Type B pancreatic cell (in vitro differentiated cells): ENCODE measurements at regions not wholly inside any gene's neighbourhood (a gene's known extent, or its start where the extent isn't known, plus 50 kb on each side); places are given as distances from the start of the nearest gene placed in this dataset.

Source experiments
- DNase-seq: peaks from one replicate; pipeline ENCODE4 v3.0.0; 2021; ENCODE audit warnings: mixed read lengths; ENCODE audit not compliant: unreplicated experiment; ENCODE audit errors: extremely low spot score
- H3K27ac Mint-ChIP-seq: 2 replicates; pipeline ENCODE4 v1.8.0; 2021; ENCODE audit warnings: mild to moderate bottlenecking, mixed read lengths
- H3K27me3 Mint-ChIP-seq: 2 replicates; pipeline ENCODE4 v1.8.0; 2021; ENCODE audit warnings: mixed read lengths
- H3K36me3 Mint-ChIP-seq: 2 replicates; pipeline ENCODE4 v1.8.0; 2021; ENCODE audit warnings: mixed read lengths
- H3K4me1 Mint-ChIP-seq: one replicate; pipeline ENCODE4 v1.8.0; 2021; ENCODE audit warnings: mixed read lengths; ENCODE audit not compliant: unreplicated experiment
- H3K4me3 Mint-ChIP-seq: 2 replicates; pipeline ENCODE4 v1.8.0; 2021; ENCODE audit warnings: mild to moderate bottlenecking, mixed read lengths
- H3K9me3 Mint-ChIP-seq: 2 replicates; pipeline ENCODE4 v1.8.0; 2021; ENCODE audit warnings: mixed read lengths
- TF ChIP-seq, protein P1 (sequence below): fragments of 200-600 bp; sonication (generic); conservative IDR thresholded peaks from 2 replicates; pipeline ENCODE4 v1.5.0; 2021; ENCODE audit warnings: antibody characterized with exemption, mild to moderate bottlenecking

DNA sequence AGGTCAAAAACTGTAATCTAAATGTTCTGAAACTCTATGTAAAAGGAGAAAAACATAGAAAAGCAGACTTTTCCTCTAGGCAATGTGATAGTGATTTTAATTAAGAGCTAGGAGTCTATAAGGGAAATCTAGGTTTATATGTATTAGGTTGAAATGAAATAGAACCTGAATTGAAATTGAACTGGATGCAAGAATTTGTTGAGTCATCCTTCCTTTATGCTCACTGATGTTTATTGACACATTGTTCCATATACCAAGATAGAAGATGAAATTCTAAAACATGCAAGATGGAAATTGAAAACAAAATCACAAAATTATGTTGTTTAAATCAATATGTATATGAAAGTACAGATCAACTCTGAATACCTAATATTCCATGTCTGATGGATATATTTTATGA, 170.4 kb upstream of the FLRT2 start:
- no peaks in the 10 kb centered on the region for H3K27me3 Mint-ChIP-seq
- TF ChIP-seq, protein P1, sequence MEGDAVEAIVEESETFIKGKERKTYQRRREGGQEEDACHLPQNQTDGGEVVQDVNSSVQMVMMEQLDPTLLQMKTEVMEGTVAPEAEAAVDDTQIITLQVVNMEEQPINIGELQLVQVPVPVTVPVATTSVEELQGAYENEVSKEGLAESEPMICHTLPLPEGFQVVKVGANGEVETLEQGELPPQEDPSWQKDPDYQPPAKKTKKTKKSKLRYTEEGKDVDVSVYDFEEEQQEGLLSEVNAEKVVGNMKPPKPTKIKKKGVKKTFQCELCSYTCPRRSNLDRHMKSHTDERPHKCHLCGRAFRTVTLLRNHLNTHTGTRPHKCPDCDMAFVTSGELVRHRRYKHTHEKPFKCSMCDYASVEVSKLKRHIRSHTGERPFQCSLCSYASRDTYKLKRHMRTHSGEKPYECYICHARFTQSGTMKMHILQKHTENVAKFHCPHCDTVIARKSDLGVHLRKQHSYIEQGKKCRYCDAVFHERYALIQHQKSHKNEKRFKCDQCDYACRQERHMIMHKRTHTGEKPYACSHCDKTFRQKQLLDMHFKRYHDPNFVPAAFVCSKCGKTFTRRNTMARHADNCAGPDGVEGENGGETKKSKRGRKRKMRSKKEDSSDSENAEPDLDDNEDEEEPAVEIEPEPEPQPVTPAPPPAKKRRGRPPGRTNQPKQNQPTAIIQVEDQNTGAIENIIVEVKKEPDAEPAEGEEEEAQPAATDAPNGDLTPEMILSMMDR, result no peak
- peaks cover 5% of the 10 kb centered on the region for H3K4me1 Mint-ChIP-seq
- H3K4me3 Mint-ChIP-seq, result no peak overlapping the region
- H3K36me3 Mint-ChIP-seq, result no peaks in the 10 kb centered on the region
- DNase-seq, result no peak
- H3K27ac Mint-ChIP-seq, result no peak overlapping the region
- peaks cover 6% of the 10 kb centered on the region for H3K9me3 Mint-ChIP-seq

DNA sequence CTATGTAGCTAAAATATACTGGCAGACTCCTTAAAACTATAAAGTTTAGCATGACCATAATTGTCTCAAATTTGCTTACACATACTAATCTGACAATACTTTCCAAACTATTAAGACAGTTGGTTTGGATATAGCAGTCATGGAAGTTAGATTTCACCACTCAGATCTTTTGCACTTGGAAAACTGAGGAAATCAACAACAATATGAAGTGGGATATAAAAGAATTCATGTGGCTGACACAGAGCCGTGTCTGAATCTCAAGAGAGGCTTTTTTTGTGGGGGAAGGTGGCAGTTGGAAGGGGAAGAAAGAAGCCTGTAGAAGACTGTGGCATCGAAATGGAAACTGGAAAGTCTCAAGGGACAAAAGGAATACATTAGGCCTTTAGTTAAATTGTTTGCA, 166.6 kb upstream of the FLRT2 start:
- H3K4me1 Mint-ChIP-seq, result peaks cover 5% of the 10 kb centered on the region
- H3K4me3 Mint-ChIP-seq, result no peak overlapping the region
- no peaks in the 10 kb centered on the region for H3K9me3 Mint-ChIP-seq
- DNase-seq, result no peak
- TF ChIP-seq, protein P1, result no peak
- H3K36me3 Mint-ChIP-seq, result no peaks in the 10 kb centered on the region
- no peak overlapping the region for H3K27ac Mint-ChIP-seq
- no peaks in the 10 kb centered on the region for H3K27me3 Mint-ChIP-seq

DNA sequence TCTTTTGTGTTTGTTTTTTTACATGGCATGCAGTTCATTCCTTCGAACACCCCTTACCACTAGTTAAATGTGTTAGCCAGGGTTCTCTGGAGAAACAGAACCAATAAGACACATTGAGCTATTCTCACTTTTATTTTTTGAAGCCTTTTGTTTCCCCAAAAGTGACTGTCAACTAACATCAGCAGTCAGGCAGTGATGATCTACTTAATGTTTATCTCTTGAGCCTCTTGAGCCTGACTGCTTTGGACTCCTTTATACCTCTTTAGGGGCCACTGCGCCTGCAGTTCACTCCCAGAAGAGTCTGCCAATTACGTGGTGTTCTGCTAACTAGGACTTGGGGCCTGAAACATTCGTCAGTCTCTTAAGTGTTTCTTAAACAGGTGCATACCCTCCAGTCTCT, 163.7 kb upstream of the FLRT2 start:
- TF ChIP-seq, protein P1, result no peak
- no peak for DNase-seq
- H3K4me3 Mint-ChIP-seq, result no peak overlapping the region

DNA sequence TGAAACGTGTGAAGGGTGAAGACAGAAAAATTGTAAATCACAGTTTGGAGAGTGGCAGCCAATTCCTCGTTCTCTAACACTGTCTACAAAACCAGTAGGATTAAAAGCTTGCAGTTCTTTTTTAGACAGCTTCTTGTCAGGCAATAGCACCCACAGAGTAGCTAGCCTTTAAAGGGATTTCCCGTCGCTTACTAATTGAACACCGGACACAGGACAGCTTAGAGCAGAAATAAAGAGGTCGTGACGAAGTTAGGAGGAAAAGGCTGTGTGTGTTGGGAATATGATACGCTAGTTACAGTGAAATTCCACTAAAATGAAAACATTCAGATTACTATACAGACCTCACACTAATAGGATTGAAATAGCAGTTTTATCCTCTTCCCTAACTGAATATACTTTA, 149.1 kb upstream of the FLRT2 start:
- Mint-ChIP-seq H3K27me3 (no peaks in the 10 kb centered on the region), H3K4me1 (peaks cover 12% of the 10 kb centered on the region), H3K4me3 (no peak overlapping the region), H3K27ac (no peak overlapping the region), H3K9me3 (no peaks in the 10 kb centered on the region), H3K36me3 (no peaks in the 10 kb centered on the region)
- no peak for DNase-seq
- TF ChIP-seq, protein P1, result no peak

More for the DNA sequence above, 163.7 kb upstream of the FLRT2 start:
- Mint-ChIP-seq H3K27me3 (no peaks in the 10 kb centered on the region), H3K27ac (no peak overlapping the region), H3K9me3 (peaks cover 2% of the 10 kb centered on the region), H3K36me3 (no peaks in the 10 kb centered on the region), H3K4me1 (peaks cover 5% of the 10 kb centered on the region)

DNA sequence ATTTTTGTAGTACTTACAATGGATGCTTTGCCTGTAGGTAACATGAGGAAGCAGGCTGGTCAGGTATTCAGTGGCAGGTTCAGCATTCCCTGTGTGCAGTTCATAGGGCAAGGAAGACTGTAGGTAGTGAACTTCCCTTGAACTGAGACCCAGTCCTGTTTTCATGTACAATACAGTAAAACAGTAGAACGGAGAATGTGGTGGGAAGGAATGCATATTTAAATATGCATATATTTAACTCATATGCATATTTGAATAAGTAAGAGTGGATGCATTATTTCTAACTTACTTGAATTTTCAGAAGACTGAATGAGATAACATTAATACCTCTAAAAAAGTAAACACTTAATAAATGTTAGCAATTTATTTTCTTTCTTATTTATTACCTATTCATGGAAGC, 147.6 kb upstream of the FLRT2 start:
- DNase-seq, result no peak
- no peak overlapping the region for H3K4me3 Mint-ChIP-seq
- H3K4me1 Mint-ChIP-seq, result peaks cover 12% of the 10 kb centered on the region
- H3K36me3 Mint-ChIP-seq, result no peaks in the 10 kb centered on the region
- H3K27me3 Mint-ChIP-seq, result no peaks in the 10 kb centered on the region
- TF ChIP-seq, protein P1, result no peak
- no peaks in the 10 kb centered on the region for H3K9me3 Mint-ChIP-seq
- H3K27ac Mint-ChIP-seq, result no peak overlapping the region

DNA sequence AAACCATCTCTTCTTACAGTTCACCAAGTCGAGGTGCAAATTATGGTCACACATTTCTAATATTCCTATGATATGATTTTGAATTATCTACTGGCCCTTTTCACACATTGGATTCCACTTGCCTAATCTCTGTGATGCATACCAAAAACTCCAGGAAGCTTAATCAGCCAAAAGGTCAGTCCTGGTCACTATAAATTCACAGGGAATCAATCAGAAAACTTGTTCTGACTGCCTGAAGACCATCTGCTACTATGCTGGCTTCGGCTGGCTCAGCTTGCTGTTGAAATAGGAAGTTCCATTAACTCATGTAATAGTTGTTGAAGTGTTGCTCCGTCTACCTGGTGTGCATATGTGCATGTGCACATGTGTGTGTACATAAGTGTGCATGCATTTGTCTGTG, 142.8 kb upstream of the FLRT2 start:
- Mint-ChIP-seq H3K27me3 (no peaks in the 10 kb centered on the region), H3K4me3 (no peak overlapping the region), H3K36me3 (no peaks in the 10 kb centered on the region), H3K27ac (no peak overlapping the region), H3K9me3 (no peaks in the 10 kb centered on the region), H3K4me1 (no peaks in the 10 kb centered on the region)
- DNase-seq, result no peak
- TF ChIP-seq, protein P1, result no peak
